GM19025 (cell line): ENCODE measurements at regions not wholly inside any gene's neighbourhood (a gene's known extent, or its start where the extent isn't known, plus 50 kb on each side); places are given as distances from the start of the nearest gene placed in this dataset.

Source experiments
- ATAC-seq: cut with Tn5 transposase; IDR thresholded peaks from one replicate; pipeline ENCODE4 v1.9.1; 2021; ENCODE audit warnings: mild to moderate bottlenecking, low read depth, moderate library complexity; ENCODE audit not compliant: unreplicated experiment

GRCh38 chr3:87175732-87176131 lies 51.4 kb upstream of the CHMP2B start:
- no peak for ATAC-seq

- ATAC-seq = no peak
Observed at GRCh38 chr3:87173776-87174175, 53.3 kb upstream of the CHMP2B start.

- ATAC-seq = no peak
Observed at GRCh38 chr3:87173071-87173470, 54.0 kb upstream of the CHMP2B start.

GRCh38 chr3:87167628-87168456 lies 59.3 kb upstream of the CHMP2B start:
- ATAC-seq = peak; percentile 76

GRCh38 chr3:87164245-87164644 lies 62.9 kb upstream of the CHMP2B start:
- no peak for ATAC-seq

- no peak for ATAC-seq
Observed at GRCh38 chr3:87161851-87162250, 65.3 kb upstream of the CHMP2B start.

GRCh38 chr3:87161417-87161816 lies 65.7 kb upstream of the CHMP2B start:
- no peak for ATAC-seq

GRCh38 chr3:87161013-87161412 lies 66.1 kb upstream of the CHMP2B start:
- no peak for ATAC-seq

GRCh38 chr3:87158823-87159222 lies 68.3 kb upstream of the CHMP2B start:
- no peak for ATAC-seq

GRCh38 chr3:87148020-87148419 lies 79.1 kb upstream of the CHMP2B start:
- no peak for ATAC-seq

- ATAC-seq = no peak
Observed at GRCh38 chr3:87147562-87147961, 79.5 kb upstream of the CHMP2B start.

- peak; percentile 64 for ATAC-seq
Observed at GRCh38 chr3:87145553-87145952, 81.6 kb upstream of the CHMP2B start.

- ATAC-seq = no peak
Observed at GRCh38 chr3:87136066-87136596, 91.0 kb upstream of the CHMP2B start.

GRCh38 chr3:87135412-87135811 lies 91.7 kb upstream of the CHMP2B start:
- no peak for ATAC-seq

GRCh38 chr3:87132801-87133200 lies 94.3 kb upstream of the CHMP2B start:
- no peak for ATAC-seq

- ATAC-seq = no peak
Observed at GRCh38 chr3:87128006-87128405, 99.1 kb upstream of the CHMP2B start.

- ATAC-seq = no peak
Observed at GRCh38 chr3:87127281-87127680, 99.8 kb upstream of the CHMP2B start.

- no peak for ATAC-seq
Observed at GRCh38 chr3:87126321-87126720, 100.8 kb upstream of the CHMP2B start.

GRCh38 chr3:87125116-87125515 lies 102.0 kb upstream of the CHMP2B start:
- ATAC-seq = no peak

GRCh38 chr3:87122766-87123165 lies 104.3 kb upstream of the CHMP2B start:
- ATAC-seq = no peak

GRCh38 chr3:87121856-87122255 lies 105.3 kb upstream of the CHMP2B start:
- ATAC-seq = no peak

- no peak for ATAC-seq
Observed at GRCh38 chr3:87120881-87121280, 106.2 kb upstream of the CHMP2B start.
